NCI-H748 (cell line): ENCODE measurements at regions not wholly inside any gene's neighbourhood (a gene's known extent, or its start where the extent isn't known, plus 50 kb on each side); places are given as distances from the start of the nearest gene placed in this dataset.
A peak's percentile ranks its signal among the peaks of the same experiment; 100 is the strongest.

ENCODE experiments used
- DNase-seq: peaks from one replicate; lab custom pipeline; 2025; ENCODE audit not compliant: unreplicated experiment; lab: John Stamatoyannopoulos, UW

GRCh38 chr7:115883629-115884028, 146.9 kb downstream of the TFEC start:
- no peak for DNase-seq

DNA sequence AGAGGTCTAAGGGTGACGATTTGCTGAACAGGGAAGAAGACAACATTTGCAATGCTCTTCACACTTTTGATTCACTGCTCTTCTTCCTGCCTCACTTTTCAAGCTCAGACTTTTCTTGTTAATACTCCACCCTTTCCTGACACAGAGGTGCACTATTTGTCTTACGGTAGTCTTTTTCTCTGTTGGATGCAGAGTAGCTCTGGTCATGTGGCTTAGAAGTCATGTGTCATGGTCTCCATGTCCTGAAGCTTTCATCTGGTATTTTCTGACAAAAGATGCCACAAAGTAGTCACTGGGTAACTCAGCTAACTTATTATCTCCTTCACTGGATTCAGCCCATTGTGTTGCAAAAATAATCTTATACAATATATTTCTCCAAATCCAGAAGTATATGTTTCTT, 149.1 kb downstream of the TFEC start:
- no peak for DNase-seq

- DNase-seq, result no peak
Measured at GRCh38 chr7:115879171-115879570, 151.4 kb downstream of the TFEC start.

- DNase-seq, result no peak
Measured at GRCh38 chr7:115869801-115870200, 160.8 kb downstream of the TFEC start.

- peak; percentile 17 for DNase-seq
Measured at GRCh38 chr7:115869190-115869589, 161.4 kb downstream of the TFEC start.

- DNase-seq, result no peak
Measured at GRCh38 chr7:115868369-115868768, 162.2 kb downstream of the TFEC start.

DNA sequence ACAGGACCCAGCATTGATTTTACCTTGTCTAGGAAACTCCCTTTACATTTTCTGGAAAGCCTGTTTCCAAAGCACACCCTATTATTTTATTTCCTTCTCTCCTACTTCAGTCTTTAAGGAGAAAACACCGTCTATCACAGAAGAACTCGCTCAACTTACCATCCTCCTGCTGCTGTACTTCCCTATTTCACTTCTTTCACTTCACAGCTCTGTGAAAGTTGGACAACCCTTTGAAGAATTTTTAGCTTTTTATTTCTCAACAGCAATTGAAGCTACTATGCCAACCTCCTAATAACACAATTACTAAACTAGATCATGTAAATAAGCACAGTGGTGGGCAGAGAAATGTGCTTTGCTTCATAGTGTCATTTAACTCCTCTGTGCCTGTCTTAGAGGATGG, 166.5 kb downstream of the TFEC start:
- DNase-seq, result no peak

GRCh38 chr7:115851291-115851690, 179.3 kb downstream of the TFEC start:
- peak; percentile 77 for DNase-seq

DNA sequence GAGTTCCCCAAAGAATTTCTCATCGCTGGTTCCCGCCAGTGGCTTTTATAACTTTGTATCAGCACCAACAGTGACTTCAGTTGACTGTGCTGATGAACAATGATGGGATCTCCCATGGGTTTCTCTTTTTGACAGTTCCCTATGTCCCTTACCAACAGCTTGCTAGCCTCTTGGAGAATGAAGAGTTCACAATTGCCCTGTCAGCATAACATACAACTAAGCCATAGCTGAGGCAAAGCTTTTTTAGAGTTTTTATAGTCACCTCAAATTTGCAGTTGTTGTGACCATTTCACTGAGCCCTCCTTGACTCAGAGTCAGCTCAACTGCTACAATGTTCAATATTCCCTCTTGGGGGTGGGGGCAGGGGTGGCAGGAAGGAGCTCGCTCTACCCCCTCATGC, 179.8 kb downstream of the TFEC start:
- DNase-seq, result no peak

GRCh38 chr7:115844857-115845256, 185.7 kb downstream of the TFEC start:
- DNase-seq, result no peak

- no peak for DNase-seq
Measured at GRCh38 chr7:115840702-115841101, 189.9 kb downstream of the TFEC start.

DNA sequence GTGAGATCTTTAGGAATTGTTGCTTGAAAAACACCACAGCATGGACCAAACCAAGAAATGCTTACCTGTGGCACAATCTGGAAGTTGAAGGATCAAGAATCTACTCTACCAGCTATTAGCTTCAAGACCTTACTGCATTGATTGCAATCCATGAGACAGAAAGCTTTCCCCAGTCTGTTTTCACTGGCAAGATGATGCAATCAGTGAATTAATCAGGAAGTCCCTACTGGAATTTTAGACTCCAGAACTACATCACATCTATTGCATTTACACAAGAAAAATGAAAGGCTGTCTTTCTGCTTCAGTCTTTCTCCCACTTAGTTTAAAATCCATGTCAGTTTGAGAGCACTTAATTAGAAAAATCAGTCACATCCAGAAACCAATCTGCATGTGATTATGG, 191.7 kb downstream of the TFEC start:
- no peak for DNase-seq

GRCh38 chr7:115831371-115831770, 199.2 kb downstream of the TFEC start:
- peak; percentile 14 for DNase-seq

DNA sequence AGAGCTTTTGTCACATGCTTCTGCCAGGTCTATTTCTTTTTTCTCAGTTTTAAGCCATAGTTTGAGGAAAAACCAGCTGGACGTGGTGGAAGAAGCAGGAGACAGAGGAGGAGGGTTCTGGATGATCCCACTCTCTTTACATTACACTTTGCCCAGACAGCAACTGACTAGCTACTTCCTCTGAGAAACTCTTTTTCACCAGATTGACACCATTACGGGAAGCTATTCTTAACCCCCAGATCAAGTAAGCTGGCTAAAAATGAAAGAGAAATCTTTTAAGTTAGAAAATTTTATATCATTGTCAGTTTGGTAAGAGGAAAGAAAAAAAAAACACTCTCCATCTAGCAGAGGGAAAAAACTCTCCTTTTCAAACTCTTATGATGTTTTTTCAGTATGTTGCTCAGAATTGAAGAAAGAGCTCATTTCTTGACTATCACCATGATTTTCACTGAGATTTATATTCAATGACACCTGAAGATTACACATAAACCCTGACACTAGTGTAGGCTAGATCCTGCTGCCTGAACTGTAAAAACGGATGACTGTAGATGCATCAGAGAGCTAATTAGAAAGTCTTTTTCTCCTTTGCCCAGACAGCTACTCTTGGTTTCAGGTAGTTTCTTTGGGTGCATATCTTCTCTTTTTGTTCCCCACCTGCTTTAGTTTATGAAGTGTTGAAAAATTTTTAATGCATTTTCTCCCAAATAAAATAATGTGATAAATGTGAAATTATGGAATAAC, 203.1 kb downstream of the TFEC start:
- DNase-seq, result no peak

- no peak for DNase-seq
Measured at GRCh38 chr7:115825456-115826115, 205.0 kb downstream of the TFEC start.

DNA sequence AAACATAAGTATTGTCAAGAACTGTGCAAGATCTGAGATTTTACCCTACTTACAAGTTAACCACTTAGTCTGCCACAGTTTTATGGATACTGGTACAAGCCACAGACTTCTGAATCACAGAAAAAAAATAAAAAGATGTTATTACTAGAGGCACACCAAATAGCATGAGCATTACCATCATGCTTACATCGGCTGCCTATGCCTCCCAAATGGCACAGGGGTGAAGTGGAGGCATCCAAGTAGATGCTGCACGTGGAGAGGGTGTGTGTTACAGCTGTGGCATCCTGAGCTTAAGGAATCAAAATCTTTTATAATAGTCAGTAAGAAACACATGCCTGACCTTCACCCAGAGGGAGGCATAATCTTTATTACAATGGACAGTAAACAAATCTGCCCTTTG, 207.8 kb downstream of the TFEC start:
- DNase-seq, result no peak

DNA sequence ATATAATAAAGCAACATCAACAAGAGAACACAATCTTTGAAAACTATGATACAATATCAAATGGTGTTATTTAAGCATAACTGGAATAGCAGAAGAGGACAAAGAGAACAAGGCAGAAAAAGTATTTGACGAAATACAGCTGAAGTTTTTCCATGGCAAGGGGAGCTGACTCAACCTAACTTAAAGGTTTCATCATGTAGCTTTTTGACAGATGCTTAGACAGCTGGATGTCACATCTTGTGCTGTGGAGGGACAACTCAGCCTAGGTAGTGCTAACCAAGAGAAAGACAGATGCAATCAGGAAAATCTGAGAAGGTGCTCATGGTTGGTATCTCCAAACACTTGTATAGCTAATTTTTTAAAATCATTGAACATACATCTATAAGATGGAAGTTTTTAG, 208.2 kb downstream of the TFEC start:
- DNase-seq, result no peak

- no peak for DNase-seq
Measured at GRCh38 chr7:115816318-115816974, 214.1 kb downstream of the TFEC start.

DNA sequence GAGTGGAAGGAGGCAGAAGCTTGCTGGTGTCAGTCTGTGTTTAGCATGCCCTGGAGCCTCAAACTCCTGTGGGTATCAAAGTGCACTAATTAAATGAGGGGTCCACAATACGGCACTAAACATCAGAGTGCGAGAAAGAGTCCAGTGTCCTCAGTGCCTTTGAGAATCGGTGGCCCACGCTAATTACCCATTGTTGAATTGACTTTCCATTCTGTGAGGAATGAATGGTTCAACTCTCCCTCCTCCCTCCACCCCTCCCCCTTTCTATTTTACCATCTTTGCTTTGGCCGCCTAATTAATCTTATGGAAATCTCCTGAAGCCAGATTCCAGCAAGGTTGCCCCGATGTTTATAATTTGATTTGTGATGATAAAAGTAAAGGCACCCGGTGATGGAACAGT, 217.8 kb downstream of the TFEC start:
- DNase-seq, result peak; percentile 45

GRCh38 chr7:115805458-115805857, 225.1 kb downstream of the TFEC start:
- DNase-seq, result peak; percentile 87

DNA sequence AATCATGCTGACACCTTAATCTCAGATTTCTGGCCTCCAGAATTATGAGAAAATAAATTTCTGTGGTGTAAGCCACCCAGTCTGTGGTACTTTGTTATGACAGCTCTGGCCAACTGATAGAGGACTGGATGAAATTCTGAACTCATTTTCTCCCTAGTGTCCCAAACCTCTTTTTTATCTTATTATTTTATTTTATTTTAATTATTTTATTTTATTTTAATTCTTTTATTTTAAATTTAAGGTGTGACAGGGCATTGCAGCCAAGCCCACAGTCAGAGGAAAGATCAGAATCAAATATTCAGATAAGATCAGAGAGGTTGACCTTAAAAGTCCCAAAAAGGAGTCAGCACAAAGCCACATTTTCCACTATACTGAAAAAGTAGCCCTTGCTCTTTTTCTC, 228.1 kb downstream of the TFEC start:
- no peak for DNase-seq

- no peak for DNase-seq
Measured at GRCh38 chr7:115799430-115799829, 231.1 kb downstream of the TFEC start.
